ENCODE measurements at regions not wholly inside any gene's neighbourhood (a gene's known extent, or its start where the extent isn't known, plus 50 kb on each side); places are given as distances from the start of the nearest gene placed in this dataset.
"Not testable (repeated sequence)": the region's sequence is repeated elsewhere in the genome, so short reads cannot be mapped to it uniquely, and the experiment has no call there.

DNA sequence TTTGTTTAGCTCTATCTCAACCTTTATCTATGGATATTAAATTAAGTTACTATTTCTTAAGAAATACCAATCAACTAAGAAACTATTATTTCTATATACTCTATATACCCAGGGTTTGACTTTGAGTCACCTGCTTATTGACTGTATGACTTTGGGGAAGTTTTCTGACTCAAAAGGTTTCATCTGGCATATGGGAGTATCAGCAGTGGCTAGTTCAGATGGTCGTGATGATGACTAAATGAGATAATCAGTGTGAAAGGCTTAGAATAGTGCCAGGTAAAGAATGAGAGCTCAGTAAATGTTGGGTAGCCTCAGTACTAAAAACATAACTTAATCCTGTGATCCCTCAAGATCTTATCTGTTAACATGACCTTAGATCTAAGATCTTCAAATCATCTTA is 179.7 kb upstream of the ISL1 start:
- no peak for DNase-seq
- Histone ChIP-seq H3K36me3 (ENCODE audit: control insufficient read depth, insufficient read depth, low read length) (no peaks in the 10 kb centered on the region), H3K4me3 (ENCODE audit: low read length) (no peak overlapping the region), H3K27me3 (ENCODE audit: control insufficient read depth, insufficient read depth, low read length) (no peaks in the 10 kb centered on the region), H3K9me3 (ENCODE audit: control insufficient read depth, low read depth, low read length) (no peaks in the 10 kb centered on the region), H3K27ac (ENCODE audit: low read length) (no peak overlapping the region), H3K4me1 (ENCODE audit: control insufficient read depth, insufficient read depth, low read length) (no peaks in the 10 kb centered on the region)
- 14% methylated on average over 1 of the region's 1 CpG for WGBS (ENCODE audit: insufficient coverage, low lambda C conversion rate)

DNA sequence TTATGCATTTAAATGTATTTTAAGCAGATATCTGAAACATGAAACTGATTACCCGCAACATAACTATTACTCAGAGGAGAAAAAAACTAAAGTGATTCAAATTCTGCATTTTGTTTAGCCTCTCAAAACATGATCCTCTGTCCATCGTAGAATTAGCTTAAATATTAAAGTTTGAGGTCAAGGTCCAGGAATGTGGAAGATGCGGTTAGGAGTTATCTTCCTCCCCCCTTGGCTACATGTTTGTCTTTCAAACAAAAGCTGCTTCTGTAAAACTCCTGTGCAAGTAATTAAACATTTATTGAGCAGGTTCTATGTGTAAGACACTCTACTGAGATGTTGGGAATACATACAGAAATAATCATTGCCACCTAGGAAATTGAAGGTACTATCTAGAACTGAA is 175.0 kb upstream of the ISL1 start:
- no peak overlapping the region for H3K27ac ChIP-seq (ENCODE audit: low read length)
- no peaks in the 10 kb centered on the region for H3K36me3 ChIP-seq (ENCODE audit: control insufficient read depth, insufficient read depth, low read length)
- H3K4me3 ChIP-seq (ENCODE audit: low read length) = no peak overlapping the region
- H3K4me1 ChIP-seq (ENCODE audit: control insufficient read depth, insufficient read depth, low read length) = no peaks in the 10 kb centered on the region
- WGBS (ENCODE audit: insufficient coverage, low lambda C conversion rate) = 0% methylated on average over 1 of the region's 3 CpGs
- H3K9me3 ChIP-seq (ENCODE audit: control insufficient read depth, low read depth, low read length) = no peaks in the 10 kb centered on the region
- H3K27me3 ChIP-seq (ENCODE audit: control insufficient read depth, insufficient read depth, low read length) = no peaks in the 10 kb centered on the region
- DNase-seq = no peak

DNA sequence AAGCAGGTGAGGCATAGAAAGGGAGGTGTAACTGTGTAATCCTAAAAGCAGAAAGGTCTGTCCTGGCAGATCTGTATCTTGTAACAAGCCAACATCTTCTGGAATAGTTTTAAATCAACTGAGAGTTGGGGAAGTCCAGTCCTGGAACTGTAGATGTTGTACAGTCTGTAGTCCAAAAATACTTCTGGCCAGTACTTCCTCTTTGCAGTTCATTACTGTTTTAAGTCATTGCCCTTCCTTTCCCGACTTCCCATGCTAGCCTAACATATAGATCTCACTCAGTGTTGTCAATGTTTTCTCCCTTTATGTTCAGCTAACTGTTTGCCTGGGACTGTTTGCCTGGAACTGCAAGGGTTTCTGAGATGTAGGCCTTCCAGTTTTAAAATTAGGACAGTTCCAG is 168.5 kb upstream of the ISL1 start:
- H3K36me3 ChIP-seq (ENCODE audit: control insufficient read depth, insufficient read depth, low read length) = no peaks in the 10 kb centered on the region
- 86% methylated on average over 1 of the region's 1 CpG for WGBS (ENCODE audit: insufficient coverage, low lambda C conversion rate)
- H3K9me3 ChIP-seq (ENCODE audit: control insufficient read depth, low read depth, low read length) = no peaks in the 10 kb centered on the region
- no peaks in the 10 kb centered on the region for H3K27me3 ChIP-seq (ENCODE audit: control insufficient read depth, insufficient read depth, low read length)
- no peak overlapping the region for H3K27ac ChIP-seq (ENCODE audit: low read length)
- no peak overlapping the region for H3K4me3 ChIP-seq (ENCODE audit: low read length)
- H3K4me1 ChIP-seq (ENCODE audit: control insufficient read depth, insufficient read depth, low read length) = no peaks in the 10 kb centered on the region
- DNase-seq = no peak

DNA sequence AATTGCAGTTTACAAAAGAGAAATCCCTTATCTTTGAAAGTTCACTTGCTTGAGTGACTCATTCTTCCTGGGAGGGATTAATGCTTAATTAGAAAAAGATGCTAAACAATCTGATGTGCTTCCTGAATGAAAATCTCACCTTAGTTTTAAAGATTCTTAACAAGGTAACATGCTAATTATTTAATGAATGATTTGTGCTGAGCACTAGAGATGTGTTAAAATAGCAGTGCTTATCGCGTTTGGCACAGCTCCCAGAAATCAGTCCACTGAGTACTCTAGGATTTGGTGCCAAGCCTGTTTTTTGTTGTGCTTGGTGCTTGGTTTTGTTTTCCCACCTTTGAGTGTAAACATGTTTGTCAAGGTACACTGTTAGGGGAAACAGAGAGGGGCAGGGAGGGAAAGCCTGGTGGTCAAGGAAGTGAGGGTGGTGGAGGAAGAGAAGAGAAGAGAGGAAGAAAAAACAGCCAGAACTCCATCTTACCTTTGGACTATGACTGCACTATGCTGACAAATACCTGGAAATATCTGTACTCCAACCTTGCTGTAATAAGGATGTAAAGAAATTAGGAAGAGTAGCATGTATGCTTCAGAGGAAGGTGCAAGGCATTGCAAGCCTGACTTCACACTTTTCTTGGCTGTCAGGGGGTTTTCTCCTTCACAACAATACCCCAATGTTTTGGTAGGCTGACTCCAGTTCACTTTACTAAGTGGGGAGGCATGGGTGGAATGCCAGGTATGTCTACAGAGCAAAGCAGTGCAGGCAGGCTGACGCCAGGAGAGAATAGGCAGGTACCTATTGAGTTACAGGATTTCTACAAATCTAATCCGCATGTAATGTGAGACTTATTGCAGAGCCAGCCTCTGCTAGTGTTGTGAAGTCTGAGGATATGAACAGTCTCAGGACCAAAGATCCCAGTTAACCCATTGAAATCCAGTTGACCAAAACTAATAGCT is 157.2 kb upstream of the ISL1 start:
- no CpG with 5 or more reads among the region's 4 CpGs for WGBS (ENCODE audit: insufficient coverage, low lambda C conversion rate)
- Histone ChIP-seq H3K27ac (ENCODE audit: low read length) (no peak overlapping the region), H3K4me1 (ENCODE audit: control insufficient read depth, insufficient read depth, low read length) (peaks cover 5% of the 10 kb centered on the region), H3K9me3 (ENCODE audit: control insufficient read depth, low read depth, low read length) (peaks cover 5% of the 10 kb centered on the region), H3K4me3 (ENCODE audit: low read length) (no peak overlapping the region), H3K27me3 (ENCODE audit: control insufficient read depth, insufficient read depth, low read length) (no peaks in the 10 kb centered on the region), H3K36me3 (ENCODE audit: control insufficient read depth, insufficient read depth, low read length) (no peaks in the 10 kb centered on the region)
- peak in 1 of 2 donors; percentile 50 for DNase-seq

DNA sequence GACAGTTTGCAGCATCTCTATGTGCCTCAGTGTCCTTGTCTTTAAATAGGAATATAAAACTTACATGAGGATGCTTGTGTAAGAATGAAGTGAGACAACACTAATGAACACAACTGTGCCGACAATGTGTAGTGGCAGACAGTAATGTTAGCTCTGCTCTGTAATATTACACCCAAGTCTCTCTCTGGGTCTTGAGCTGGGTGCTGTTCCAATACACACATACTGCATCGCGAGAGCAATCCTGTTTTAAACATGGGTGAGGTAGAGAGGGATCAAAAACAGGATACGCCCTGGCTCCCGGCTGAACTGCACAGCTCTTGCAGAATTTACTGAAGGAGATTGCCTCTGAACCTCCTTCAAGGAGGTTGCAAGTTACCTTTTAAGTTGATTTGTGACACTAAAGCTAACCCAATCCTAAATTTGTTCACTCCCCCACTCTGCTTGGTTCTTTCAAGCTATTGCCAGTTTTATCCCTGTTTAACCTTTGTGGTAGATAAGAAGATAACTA is 155.2 kb upstream of the ISL1 start:
- WGBS (ENCODE audit: insufficient coverage, low lambda C conversion rate) = no CpG with 5 or more reads among the region's 5 CpGs
- Histone ChIP-seq H3K4me3 (ENCODE audit: low read length) (no peak overlapping the region), H3K4me1 (ENCODE audit: control insufficient read depth, insufficient read depth, low read length) (peaks cover 5% of the 10 kb centered on the region), H3K36me3 (ENCODE audit: control insufficient read depth, insufficient read depth, low read length) (no peaks in the 10 kb centered on the region), H3K27ac (ENCODE audit: low read length) (no peak overlapping the region), H3K9me3 (ENCODE audit: control insufficient read depth, low read depth, low read length) (peaks cover 5% of the 10 kb centered on the region), H3K27me3 (ENCODE audit: control insufficient read depth, insufficient read depth, low read length) (no peaks in the 10 kb centered on the region)
- DNase-seq = no peak

DNA sequence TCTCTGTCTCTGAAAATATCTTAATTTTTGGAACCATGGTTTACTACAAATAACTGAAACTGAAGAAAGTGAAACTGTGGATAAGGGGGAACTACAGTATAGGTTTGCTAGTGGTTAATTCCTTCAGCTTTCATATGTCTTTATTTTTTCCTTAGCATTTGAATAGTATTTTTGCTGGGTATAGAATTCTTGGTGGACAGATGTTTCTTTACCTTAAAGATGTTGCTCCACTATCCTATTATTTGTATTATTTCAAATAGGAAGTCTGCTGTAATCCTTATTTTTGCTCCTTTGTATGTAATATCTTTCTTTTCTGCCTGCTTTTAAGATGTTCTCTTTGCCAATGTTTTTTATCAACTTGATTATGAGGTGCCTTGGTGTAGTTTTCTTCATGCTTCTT is 152.9 kb upstream of the ISL1 start:
- Histone ChIP-seq H3K36me3 (ENCODE audit: control insufficient read depth, insufficient read depth, low read length) (no peaks in the 10 kb centered on the region), H3K27me3 (ENCODE audit: control insufficient read depth, insufficient read depth, low read length) (no peaks in the 10 kb centered on the region), H3K4me3 (ENCODE audit: low read length) (no peak overlapping the region), H3K9me3 (ENCODE audit: control insufficient read depth, low read depth, low read length) (peaks cover 5% of the 10 kb centered on the region), H3K4me1 (ENCODE audit: control insufficient read depth, insufficient read depth, low read length) (peaks cover 5% of the 10 kb centered on the region), H3K27ac (ENCODE audit: low read length) (no peak overlapping the region)
- DNase-seq = no peak

DNA sequence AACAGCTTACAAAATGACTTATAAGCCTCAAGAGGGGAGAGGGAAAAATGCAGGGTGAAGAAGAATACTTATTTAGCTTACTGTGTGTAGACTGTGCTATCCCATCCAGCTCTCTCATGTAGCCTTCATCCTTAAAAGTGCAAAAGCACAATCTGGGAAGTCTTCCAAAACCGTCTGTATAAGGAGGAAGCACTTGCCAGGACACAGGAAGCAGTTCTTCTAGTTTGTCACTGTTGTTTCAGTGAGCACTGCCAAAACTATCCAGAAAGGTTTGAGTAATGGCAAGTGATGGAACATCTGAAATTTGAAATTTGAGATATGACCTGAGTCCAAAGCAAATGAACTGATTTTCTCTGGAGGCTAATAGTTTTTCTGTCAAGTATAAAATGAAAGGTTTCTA is 140.8 kb upstream of the ISL1 start:
- DNase-seq = no peak
- H3K4me1 ChIP-seq (ENCODE audit: control insufficient read depth, insufficient read depth, low read length) = no peaks in the 10 kb centered on the region
- no peaks in the 10 kb centered on the region for H3K27me3 ChIP-seq (ENCODE audit: control insufficient read depth, insufficient read depth, low read length)
- H3K36me3 ChIP-seq (ENCODE audit: control insufficient read depth, insufficient read depth, low read length) = no peaks in the 10 kb centered on the region
- H3K27ac ChIP-seq (ENCODE audit: low read length) = no peak overlapping the region
- no peak overlapping the region for H3K4me3 ChIP-seq (ENCODE audit: low read length)
- H3K9me3 ChIP-seq (ENCODE audit: control insufficient read depth, low read depth, low read length) = no peaks in the 10 kb centered on the region
- 80% methylated on average over 1 of the region's 1 CpG for WGBS (ENCODE audit: insufficient coverage, low lambda C conversion rate)

DNA sequence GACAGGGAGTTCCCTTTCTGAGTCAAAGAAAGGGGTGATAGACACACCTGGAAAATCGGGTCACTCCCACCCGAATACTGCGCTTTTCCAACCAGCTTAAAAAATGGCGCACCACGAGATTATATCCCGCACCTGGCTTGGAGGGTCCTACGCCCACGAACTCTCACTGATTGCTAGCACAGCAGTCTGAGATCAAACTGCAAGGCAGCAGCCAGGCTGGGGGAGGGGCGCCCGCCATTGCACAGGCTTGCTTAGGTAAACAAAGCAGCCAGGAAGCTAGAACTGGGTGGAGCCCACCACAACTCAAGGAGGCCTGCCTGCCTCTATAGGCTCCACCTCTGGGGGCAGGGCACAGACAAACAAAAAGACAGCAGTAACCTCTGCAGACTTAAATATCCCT is 132.3 kb upstream of the ISL1 start:
- DNase-seq; H3K27me3 ChIP-seq (ENCODE audit: control insufficient read depth, insufficient read depth, low read length); H3K4me3 ChIP-seq (ENCODE audit: low read length); H3K27ac ChIP-seq (ENCODE audit: low read length); H3K4me1 ChIP-seq (ENCODE audit: control insufficient read depth, insufficient read depth, low read length); H3K9me3 ChIP-seq (ENCODE audit: control insufficient read depth, low read depth, low read length); H3K36me3 ChIP-seq (ENCODE audit: control insufficient read depth, insufficient read depth, low read length): not testable (repeated sequence)
- no CpG with 5 or more reads among the region's 10 CpGs for WGBS (ENCODE audit: insufficient coverage, low lambda C conversion rate)

DNA sequence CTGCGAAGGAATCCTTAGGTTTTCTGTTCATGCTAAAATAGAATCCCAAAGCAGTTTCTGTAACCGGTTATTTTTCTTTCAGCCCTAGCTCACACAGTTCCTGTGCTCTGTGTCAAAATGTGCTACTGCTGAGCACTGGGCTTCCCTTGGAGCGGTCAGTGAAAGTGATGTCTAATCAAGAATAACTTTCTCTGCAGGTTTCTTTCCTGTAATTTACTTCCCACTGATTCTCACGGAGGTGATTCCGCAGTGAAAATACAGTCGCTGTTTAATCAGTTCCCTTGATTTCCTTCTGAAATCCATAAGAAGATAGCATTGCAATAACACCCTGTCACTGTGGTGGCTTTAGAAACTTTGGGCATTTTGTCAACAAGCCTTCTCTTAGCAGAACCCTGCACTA is 112.0 kb upstream of the ISL1 start:
- no peaks in the 10 kb centered on the region for H3K4me1 ChIP-seq (ENCODE audit: control insufficient read depth, insufficient read depth, low read length)
- H3K27ac ChIP-seq (ENCODE audit: low read length) = no peak overlapping the region
- H3K4me3 ChIP-seq (ENCODE audit: low read length) = no peak overlapping the region
- 90% methylated on average over 2 of the region's 6 CpGs for WGBS (ENCODE audit: insufficient coverage, low lambda C conversion rate)
- DNase-seq = no peak
- H3K36me3 ChIP-seq (ENCODE audit: control insufficient read depth, insufficient read depth, low read length) = no peaks in the 10 kb centered on the region
- H3K9me3 ChIP-seq (ENCODE audit: control insufficient read depth, low read depth, low read length) = no peaks in the 10 kb centered on the region
- no peaks in the 10 kb centered on the region for H3K27me3 ChIP-seq (ENCODE audit: control insufficient read depth, insufficient read depth, low read length)

DNA sequence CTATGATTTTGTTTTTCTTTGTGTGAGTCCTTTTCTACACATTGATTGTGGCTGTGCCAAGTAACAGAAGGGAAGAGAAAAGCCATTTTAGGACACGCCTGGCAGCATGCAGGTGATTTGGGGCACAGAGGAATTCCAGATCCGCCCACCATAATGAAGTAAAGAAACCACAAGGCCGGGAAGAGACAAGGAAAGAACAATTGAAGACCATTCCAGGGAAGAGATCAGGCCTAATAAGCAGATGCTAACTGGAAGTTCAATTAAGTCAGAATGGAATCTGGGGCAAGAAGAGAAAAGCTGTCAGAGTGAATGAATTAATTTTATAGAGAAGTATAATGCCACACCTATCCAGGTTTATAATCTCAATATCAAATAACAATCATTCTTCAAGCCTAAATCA is 110.2 kb upstream of the ISL1 start:
- Histone ChIP-seq H3K9me3 (ENCODE audit: control insufficient read depth, low read depth, low read length) (no peaks in the 10 kb centered on the region), H3K27ac (ENCODE audit: low read length) (no peak overlapping the region), H3K36me3 (ENCODE audit: control insufficient read depth, insufficient read depth, low read length) (no peaks in the 10 kb centered on the region), H3K4me1 (ENCODE audit: control insufficient read depth, insufficient read depth, low read length) (no peaks in the 10 kb centered on the region), H3K4me3 (ENCODE audit: low read length) (no peak overlapping the region), H3K27me3 (ENCODE audit: control insufficient read depth, insufficient read depth, low read length) (no peaks in the 10 kb centered on the region)
- 83% methylated on average over 3 of the region's 3 CpGs for WGBS (ENCODE audit: insufficient coverage, low lambda C conversion rate)
- DNase-seq = no peak

DNA sequence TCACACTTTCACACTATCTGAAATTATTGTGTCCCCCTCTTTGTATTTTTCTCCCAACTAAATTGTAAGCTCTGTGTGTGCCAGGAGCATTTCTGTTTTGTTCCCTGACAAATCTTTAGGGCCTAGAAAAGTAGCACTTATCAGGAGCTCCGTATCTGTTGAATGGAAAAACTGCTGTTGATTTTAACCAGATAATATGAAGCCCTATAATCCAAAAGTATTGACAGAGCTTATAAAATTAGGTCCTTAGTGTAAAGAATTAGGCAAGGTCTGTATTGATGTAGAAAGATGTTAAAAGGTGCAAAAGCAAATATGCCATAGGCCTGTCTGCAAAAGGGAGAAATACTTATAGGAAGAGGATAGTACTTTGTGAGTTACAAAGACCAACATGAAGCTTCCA is 109.4 kb upstream of the ISL1 start:
- H3K4me1 ChIP-seq (ENCODE audit: control insufficient read depth, insufficient read depth, low read length) = no peaks in the 10 kb centered on the region
- no peak overlapping the region for H3K27ac ChIP-seq (ENCODE audit: low read length)
- no peaks in the 10 kb centered on the region for H3K36me3 ChIP-seq (ENCODE audit: control insufficient read depth, insufficient read depth, low read length)
- no peaks in the 10 kb centered on the region for H3K9me3 ChIP-seq (ENCODE audit: control insufficient read depth, low read depth, low read length)
- no peaks in the 10 kb centered on the region for H3K27me3 ChIP-seq (ENCODE audit: control insufficient read depth, insufficient read depth, low read length)
- no peak overlapping the region for H3K4me3 ChIP-seq (ENCODE audit: low read length)
- no CpG with 5 or more reads among the region's 1 CpG for WGBS (ENCODE audit: insufficient coverage, low lambda C conversion rate)
- no peak for DNase-seq

Measured in large intestine (tissue), 3 donors.